GM13976 (cell line): ENCODE measurements at regions not wholly inside any gene's neighbourhood (a gene's known extent, or its start where the extent isn't known, plus 50 kb on each side); places are given as distances from the start of the nearest gene placed in this dataset.

Experiments
- DNase-seq: peaks from one replicate; pipeline ENCODE4 v3.0.0; 2012; ENCODE audit warnings: low spot score
- CTCF ChIP-seq: IDR thresholded peaks from 2 replicates; pipeline ENCODE4 v1.5.1; 2012; ENCODE audit warnings: borderline replicate concordance, mild to moderate bottlenecking; ENCODE audit not compliant: insufficient read depth; ENCODE audit errors: extremely low read depth, missing control alignments, control extremely low read depth
- in situ Hi-C: fragments of 300-500 bp; cut with MboI; formaldehyde crosslinking; loops from one replicate; pipeline ENCODE4 v1.12.0; 2022; ENCODE audit warnings: low sequenced_read_pairs, mixed read lengths, inconsistent platforms; ENCODE audit not compliant: unreplicated experiment

DNA sequence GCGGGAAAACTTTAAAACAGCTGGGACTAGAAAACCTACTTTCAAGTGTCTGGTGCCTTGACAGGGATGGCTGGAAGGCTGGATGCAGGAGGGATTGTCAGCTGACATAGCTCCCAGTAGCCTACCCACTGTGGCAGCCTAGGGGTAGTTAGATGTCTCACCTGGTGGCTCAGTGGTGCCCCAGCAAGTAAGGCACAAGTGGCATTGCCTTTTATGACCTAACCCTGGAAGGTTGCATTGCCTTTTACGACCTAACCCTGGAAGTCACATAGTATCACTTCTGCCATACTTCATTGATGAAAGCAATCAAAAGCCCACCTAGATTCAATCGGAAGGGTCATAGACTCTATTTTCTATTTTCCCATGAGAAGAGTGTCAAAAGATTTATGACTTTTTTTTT is 724.7 kb upstream of the TBX3 start:
- no peak for DNase-seq
- in situ Hi-C loops = no loop called here
- TF ChIP-seq CTCF = no peak

GRCh38 chr12:115407723-115408122 is 723.7 kb upstream of the TBX3 start:
- no peak for TF ChIP-seq CTCF
- DNase-seq = no peak
- in situ Hi-C loops = no loop called here

GRCh38 chr12:115407036-115407435 is 723.1 kb upstream of the TBX3 start:
- no peak for TF ChIP-seq CTCF
- in situ Hi-C loops = no loop called here
- no peak for DNase-seq

- in situ Hi-C loops = no loop called here
- no peak for TF ChIP-seq CTCF
- no peak for DNase-seq
Measured at GRCh38 chr12:115405471-115405860, 721.5 kb upstream of the TBX3 start.

DNA sequence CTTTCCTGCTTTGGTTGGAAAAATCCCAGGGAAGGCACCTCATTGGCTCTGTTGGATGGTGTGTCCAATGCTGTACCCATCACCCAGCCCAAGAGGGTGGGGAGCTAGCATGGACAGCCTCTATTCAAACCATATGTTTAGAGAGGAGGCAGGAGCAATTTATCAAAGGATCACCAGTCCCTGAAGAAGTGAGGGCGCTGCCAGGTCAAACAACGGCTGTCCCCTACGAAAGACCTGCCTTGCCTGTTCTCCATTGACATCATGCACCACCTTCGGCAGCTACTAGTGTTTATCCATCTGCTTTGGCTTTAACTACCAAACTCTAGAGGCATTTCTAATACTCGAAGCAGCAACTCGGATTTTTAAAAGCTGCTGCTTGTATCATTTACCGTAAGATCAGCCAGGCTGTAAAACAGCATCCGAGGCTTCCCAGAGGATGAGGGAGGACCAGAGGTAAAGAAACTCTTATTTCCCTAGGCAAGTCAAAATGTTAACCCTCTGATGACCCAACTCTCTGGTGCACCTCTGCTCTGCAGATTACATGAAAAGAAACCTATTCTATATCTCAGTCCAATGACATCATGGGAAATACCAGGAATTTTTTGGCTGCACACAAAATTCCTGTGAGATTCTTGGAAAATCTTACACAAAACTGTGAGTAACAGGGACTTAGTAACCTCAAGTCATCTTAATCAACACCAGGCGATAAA is 720.9 kb upstream of the TBX3 start:
- in situ Hi-C loops = no loop called here
- DNase-seq = no peak
- TF ChIP-seq CTCF = no peak

DNA sequence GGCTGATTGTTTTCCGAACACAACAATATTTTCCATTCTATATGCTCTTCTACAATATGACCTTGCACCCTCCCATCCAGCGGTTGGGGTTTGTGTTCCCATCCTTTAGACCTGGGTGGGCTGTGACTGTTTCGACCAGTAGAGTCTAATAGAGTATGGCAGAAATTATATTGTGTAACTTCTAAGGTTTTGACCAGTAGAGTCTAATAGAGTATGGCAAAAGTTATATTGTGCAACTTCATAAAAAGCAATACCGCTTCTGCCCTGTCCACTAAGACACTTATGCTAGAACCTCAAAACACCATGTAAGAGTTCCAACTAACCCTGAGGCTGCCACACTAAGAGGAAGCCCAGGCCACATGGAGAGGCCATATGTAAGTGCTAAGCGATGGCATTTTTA is 719.7 kb upstream of the TBX3 start:
- DNase-seq = no peak
- in situ Hi-C loops = no loop called here
- TF ChIP-seq CTCF = no peak
